ENCODE measurements at regions not wholly inside any gene's neighbourhood (a gene's known extent, or its start where the extent isn't known, plus 50 kb on each side); places are given as distances from the start of the nearest gene placed in this dataset.

DNA sequence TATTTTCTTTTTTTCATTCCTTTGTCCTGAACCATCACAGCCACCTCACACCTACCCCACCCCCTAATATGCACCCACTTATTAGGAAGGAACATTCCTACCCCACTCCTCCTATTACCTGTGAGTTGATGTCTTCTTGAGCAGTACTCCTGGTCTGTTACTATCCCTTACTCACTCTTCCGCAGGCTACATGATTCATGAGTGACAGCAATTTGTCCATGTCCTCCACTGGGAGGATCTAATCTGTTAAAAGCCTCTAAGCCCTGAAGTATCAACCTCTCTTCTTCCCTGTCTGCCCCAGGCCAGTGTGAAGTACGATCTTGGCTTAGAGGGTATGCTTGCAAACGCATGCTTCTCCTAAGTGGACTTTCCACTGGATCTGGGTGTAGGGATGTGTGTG lies 75.6 kb upstream of the RFX8 start:
- ChIA-PET CTCF (ENCODE audit: low intra/inter-chr PET ratio) (no interaction called here), POLR2A (no interaction called here)
- Histone ChIP-seq H3K4me1 (replicated peaks in 1 of 2; ENCODE audit: control insufficient read depth in 2 of 2, insufficient read depth in 2 of 2, low read length in 2 of 2) (no peaks in the 10 kb centered on the region), H3K27me3 (ENCODE audit: control insufficient read depth in 2 of 2, insufficient read depth in 2 of 2, low read length in 2 of 2) (peaks cover 6 to 29% of the 10 kb centered on the region in 2 experiments; a peak in 4 of 5 replicates), H3K4me2 (ENCODE audit: insufficient read depth, low read length) (no peak overlapping the region), H2AFZ (ENCODE audit: low read depth, low read length) (no peak overlapping the region), H3K9me3 (replicated peaks; ENCODE audit: control insufficient read depth, insufficient read depth, low read depth, low read length) (no peaks in the 10 kb centered on the region), H3K27ac (ENCODE audit: extremely low read depth, low read depth, low read length) (no peak overlapping the region), H3K9ac (ENCODE audit: insufficient read depth in 1 of 2, low read depth in 2 of 2, low read length in 2 of 2) (no peak overlapping the region), H3K4me3 (no peak overlapping the region), H3K9me1 (ENCODE audit: control insufficient read depth, insufficient read depth, low read length) (no peaks in the 10 kb centered on the region), H4K20me1 (replicated peaks; ENCODE audit: control insufficient read depth, insufficient read depth, low read length) (no peaks in the 10 kb centered on the region), H3K36me3 (ENCODE audit: control insufficient read depth, insufficient read depth, low read length) (no peaks in the 10 kb centered on the region), H3K79me2 (ENCODE audit: control insufficient read depth, insufficient read depth, low read length) (no peaks in the 10 kb centered on the region)
- no TSS peak for BruUV-seq (replicated peaks)
- TF ChIP-seq, protein P1, sequence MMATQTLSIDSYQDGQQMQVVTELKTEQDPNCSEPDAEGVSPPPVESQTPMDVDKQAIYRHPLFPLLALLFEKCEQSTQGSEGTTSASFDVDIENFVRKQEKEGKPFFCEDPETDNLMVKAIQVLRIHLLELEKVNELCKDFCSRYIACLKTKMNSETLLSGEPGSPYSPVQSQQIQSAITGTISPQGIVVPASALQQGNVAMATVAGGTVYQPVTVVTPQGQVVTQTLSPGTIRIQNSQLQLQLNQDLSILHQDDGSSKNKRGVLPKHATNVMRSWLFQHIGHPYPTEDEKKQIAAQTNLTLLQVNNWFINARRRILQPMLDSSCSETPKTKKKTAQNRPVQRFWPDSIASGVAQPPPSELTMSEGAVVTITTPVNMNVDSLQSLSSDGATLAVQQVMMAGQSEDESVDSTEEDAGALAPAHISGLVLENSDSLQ (IDR thresholded peaks at IDR 0.05): 0 out of 2 replicates have a peak, but pooled peaks have one; percentile 22
- TF ChIP-seq XRCC4 (IDR thresholded peaks at IDR 0.05; ENCODE audit: extremely low read depth, insufficient read depth, insufficient read length) (no peak), ZNF175 (CRISPR knock-in tag; IDR thresholded peaks at IDR 0.05; ENCODE audit: low read depth) (no peak)
- in situ Hi-C loops (cut with MboI): no loop called here
- 0% methylated on average over 3 of the region's 3 CpGs for WGBS (ENCODE audit: insufficient coverage, low coverage, missing lambda C conversion rate)
- intact Hi-C loops (cut with micrococcal nuclease): no loop called here
- ATAC-seq (no peak), DNase-seq (ENCODE audit: extremely low read depth in 1 of 4, low spot score in 3 of 4) (no peak), FAIRE-seq (no peak)

DNA sequence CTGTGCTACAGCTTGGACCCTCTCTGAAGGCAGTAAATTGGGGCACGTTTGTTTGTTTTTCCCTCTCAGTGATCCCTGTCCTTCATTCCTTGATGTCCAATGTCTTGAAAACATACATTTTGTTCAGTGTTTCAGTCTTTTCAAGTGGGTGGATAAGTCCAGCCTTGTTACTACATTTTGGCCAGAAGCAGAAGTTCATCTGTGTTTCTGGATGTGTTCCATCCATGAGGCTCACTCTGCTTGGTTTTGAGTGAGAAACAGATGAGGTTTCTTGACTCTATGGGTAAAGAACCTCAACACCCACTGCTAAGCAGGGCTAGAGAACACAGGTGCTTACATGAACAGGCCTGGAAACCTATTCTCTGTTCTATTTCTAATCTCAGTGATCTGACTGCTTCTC lies 74.5 kb upstream of the RFX8 start:
- intact Hi-C loops (cut with micrococcal nuclease): no loop called here
- Histone ChIP-seq H2AFZ (ENCODE audit: low read depth, low read length) (no peak overlapping the region), H3K4me2 (ENCODE audit: insufficient read depth, low read length) (no peak overlapping the region), H3K4me3 (no peak overlapping the region), H3K27me3 (ENCODE audit: control insufficient read depth in 2 of 2, insufficient read depth in 2 of 2, low read length in 2 of 2) (peaks cover 4 to 21% of the 10 kb centered on the region in 2 experiments; a peak in 4 of 5 replicates), H3K4me1 (replicated peaks in 1 of 2; ENCODE audit: control insufficient read depth in 2 of 2, insufficient read depth in 2 of 2, low read length in 2 of 2) (no peaks in the 10 kb centered on the region), H3K27ac (ENCODE audit: extremely low read depth, low read depth, low read length) (no peak overlapping the region), H3K9ac (ENCODE audit: insufficient read depth in 1 of 2, low read depth in 2 of 2, low read length in 2 of 2) (no peak overlapping the region), H3K79me2 (ENCODE audit: control insufficient read depth, insufficient read depth, low read length) (no peaks in the 10 kb centered on the region), H3K9me3 (replicated peaks; ENCODE audit: control insufficient read depth, insufficient read depth, low read depth, low read length) (no peaks in the 10 kb centered on the region), H4K20me1 (replicated peaks; ENCODE audit: control insufficient read depth, insufficient read depth, low read length) (no peaks in the 10 kb centered on the region), H3K9me1 (ENCODE audit: control insufficient read depth, insufficient read depth, low read length) (no peaks in the 10 kb centered on the region), H3K36me3 (ENCODE audit: control insufficient read depth, insufficient read depth, low read length) (no peaks in the 10 kb centered on the region)
- in situ Hi-C loops (cut with MboI): no loop called here
- no peak for FAIRE-seq
- POLR2A ChIA-PET: no interaction called here
- TF ChIP-seq ZFP30 (CRISPR knock-in tag; IDR thresholded peaks at IDR 0.05; ENCODE audit: borderline replicate concordance) (no peak), KAT7 (CRISPR knock-in tag; IDR thresholded peaks at IDR 0.05; ENCODE audit: borderline replicate concordance) (no peak), ZBTB7A (IDR thresholded peaks at IDR 0.05; ENCODE audit: borderline replicate concordance, control insufficient read depth, low read depth, low read length) (no peak), THRA (IDR thresholded peaks at IDR 0.05) (no peak), MAFK (IDR thresholded peaks at IDR 0.05; ENCODE audit: low read length) (no peak)
- TF ChIP-seq, protein P2, sequence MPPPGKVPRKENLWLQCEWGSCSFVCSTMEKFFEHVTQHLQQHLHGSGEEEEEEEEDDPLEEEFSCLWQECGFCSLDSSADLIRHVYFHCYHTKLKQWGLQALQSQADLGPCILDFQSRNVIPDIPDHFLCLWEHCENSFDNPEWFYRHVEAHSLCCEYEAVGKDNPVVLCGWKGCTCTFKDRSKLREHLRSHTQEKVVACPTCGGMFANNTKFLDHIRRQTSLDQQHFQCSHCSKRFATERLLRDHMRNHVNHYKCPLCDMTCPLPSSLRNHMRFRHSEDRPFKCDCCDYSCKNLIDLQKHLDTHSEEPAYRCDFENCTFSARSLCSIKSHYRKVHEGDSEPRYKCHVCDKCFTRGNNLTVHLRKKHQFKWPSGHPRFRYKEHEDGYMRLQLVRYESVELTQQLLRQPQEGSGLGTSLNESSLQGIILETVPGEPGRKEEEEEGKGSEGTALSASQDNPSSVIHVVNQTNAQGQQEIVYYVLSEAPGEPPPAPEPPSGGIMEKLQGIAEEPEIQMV (tag; conservative IDR thresholded peaks at IDR 0.05; ENCODE audit: low read depth): no peak
- no peak for ATAC-seq
- no TSS peak for BruUV-seq (replicated peaks)
- 0% methylated on average over 1 of the region's 1 CpG for WGBS (ENCODE audit: insufficient coverage, low coverage, missing lambda C conversion rate)
- CTCF ChIA-PET (ENCODE audit: low intra/inter-chr PET ratio): no interaction called here
- DNase-seq (ENCODE audit: extremely low read depth in 1 of 4, low spot score in 3 of 4): no peak
